C4-2B (cell line): ENCODE measurements at regions not wholly inside any gene's neighbourhood (a gene's known extent, or its start where the extent isn't known, plus 50 kb on each side); places are given as distances from the start of the nearest gene placed in this dataset.

Source experiments
- H3K27ac ChIP-seq: fragments of 450-650 bp; 2 replicates; pipeline ENCODE4 v1.5.1; 2017
- ZFX ChIP-seq: fragments of 450-650 bp; IDR thresholded peaks from 2 replicates; pipeline ENCODE4 v1.6.1; 2017
- TF ChIP-seq, protein P1 (sequence below): fragments of 450-650 bp; conservative IDR thresholded peaks from 2 replicates; pipeline ENCODE4 v1.5.1; 2017; ENCODE audit warnings: mild to moderate bottlenecking

DNA sequence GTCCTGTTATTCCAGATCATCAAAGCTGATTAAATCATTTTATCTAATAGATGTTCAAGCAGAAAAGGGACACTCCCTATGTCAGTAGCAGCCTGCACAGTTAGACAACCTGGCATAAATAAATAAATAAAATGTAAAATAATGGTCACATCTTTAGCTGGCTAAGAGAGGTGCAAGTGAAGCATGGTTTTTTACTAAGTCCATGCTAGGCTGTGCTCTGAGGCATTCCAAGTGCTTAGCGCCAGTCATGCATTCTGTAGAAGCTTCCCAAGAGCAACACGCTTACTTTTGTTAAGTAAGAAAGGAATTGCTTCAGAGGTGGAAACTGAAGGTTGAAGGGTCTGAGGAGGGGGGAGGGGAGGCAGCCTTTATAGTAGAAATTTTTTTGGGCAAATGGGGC, 351.2 kb downstream of the CDH2 start:
- no peak overlapping the region for H3K27ac ChIP-seq
- no peak for TF ChIP-seq ZFX
- TF ChIP-seq, protein P1, sequence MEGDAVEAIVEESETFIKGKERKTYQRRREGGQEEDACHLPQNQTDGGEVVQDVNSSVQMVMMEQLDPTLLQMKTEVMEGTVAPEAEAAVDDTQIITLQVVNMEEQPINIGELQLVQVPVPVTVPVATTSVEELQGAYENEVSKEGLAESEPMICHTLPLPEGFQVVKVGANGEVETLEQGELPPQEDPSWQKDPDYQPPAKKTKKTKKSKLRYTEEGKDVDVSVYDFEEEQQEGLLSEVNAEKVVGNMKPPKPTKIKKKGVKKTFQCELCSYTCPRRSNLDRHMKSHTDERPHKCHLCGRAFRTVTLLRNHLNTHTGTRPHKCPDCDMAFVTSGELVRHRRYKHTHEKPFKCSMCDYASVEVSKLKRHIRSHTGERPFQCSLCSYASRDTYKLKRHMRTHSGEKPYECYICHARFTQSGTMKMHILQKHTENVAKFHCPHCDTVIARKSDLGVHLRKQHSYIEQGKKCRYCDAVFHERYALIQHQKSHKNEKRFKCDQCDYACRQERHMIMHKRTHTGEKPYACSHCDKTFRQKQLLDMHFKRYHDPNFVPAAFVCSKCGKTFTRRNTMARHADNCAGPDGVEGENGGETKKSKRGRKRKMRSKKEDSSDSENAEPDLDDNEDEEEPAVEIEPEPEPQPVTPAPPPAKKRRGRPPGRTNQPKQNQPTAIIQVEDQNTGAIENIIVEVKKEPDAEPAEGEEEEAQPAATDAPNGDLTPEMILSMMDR = no peak

DNA sequence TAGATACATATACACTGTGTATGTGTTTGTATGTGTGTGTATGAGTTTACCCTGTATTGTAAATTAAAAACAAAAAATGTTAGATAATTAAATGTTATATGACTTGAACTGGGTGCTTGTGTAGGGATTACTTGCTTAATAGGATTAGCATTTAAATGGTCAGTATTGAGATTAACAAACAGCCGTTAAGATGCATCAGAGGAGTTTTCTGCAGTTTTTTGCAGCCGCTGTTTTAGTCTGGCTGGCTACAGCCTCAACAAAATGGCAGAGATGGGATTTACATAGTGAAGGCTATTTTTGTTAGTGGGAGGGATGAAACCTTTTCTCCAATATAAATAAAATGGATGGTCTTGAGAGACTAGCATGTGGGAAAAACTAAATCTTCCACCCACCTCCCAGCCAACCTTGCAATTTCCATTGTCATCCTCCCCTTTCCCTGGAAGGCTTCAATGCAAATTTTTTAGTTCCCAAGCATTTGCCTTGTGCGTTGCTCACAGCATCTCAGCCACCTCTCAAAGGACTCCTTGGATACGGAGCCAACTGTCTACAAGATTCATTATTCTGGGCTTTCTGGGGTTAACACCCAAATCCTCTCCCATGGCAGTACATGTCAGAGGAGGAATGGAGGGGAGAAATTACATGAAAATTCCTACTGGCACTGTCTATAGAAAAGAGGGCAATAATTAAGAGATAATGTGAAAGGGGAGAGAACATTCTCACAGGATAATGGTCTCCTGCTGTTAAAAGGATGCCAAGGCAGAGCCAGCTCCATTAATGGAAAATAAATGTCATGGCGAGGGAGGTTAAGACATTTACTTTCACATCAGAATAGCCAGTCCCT, 351.9 kb downstream of the CDH2 start:
- no peak for TF ChIP-seq ZFX
- TF ChIP-seq, protein P1 = no peak
- H3K27ac ChIP-seq = no peak overlapping the region

DNA sequence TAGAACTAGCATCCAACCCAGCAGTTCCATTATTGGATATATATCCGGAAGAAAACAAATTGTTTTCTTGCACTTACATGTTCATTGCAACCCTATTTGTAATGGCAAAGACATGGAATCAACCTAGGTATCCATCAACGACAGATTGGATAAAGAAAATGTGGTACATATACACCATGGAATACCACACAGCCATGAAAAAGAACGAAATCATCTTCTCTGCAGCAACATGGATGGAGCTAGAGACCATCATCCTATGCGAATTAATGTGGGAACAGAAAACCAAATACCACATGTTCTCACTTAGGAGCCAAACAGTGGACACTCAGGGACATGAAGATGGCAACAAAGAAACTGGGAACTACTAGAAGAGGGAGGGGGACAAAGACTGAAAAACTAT, 352.7 kb downstream of the CDH2 start:
- TF ChIP-seq, protein P1 = no peak
- TF ChIP-seq ZFX = no peak
- no peak overlapping the region for H3K27ac ChIP-seq

DNA sequence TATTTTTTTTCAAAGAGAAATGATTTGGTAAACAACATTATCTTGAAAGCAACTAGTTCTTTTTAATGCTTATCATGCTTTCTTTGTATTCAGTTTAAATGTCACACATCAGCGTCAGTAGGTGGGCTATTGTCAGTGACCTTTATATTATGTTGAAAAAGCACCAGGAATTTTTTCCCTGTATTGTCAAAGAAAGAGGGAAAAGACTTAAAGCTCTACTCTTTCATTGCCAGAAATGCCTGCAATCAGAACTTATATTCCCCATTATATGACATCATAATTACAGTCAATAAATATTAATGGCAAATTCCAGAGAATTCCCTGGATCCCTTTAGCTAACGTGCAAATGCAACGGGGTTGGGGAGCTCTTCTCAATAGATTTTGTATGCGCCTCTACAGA, 353.9 kb downstream of the CDH2 start:
- H3K27ac ChIP-seq = no peak overlapping the region
- TF ChIP-seq, protein P1 = no peak
- no peak for TF ChIP-seq ZFX

DNA sequence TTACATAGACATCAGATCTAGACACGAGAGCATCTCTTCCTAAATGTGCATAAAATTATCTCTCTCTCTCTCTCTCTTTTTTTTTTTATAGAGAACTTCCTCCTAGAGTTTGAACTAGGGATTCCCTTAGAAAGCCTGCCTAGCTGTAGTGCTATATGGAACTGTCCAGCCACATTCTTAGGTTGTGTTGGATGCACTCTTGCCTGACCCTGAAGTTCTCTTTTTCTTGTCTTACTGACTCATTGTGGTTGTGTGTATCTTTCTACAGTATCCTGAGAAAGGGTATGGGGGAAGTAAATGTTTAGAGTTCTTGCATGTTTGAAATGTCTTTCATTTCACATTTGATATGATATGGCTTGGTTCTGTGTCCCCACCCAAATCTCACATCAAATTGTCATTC, 368.2 kb downstream of the CDH2 start:
- no peak overlapping the region for H3K27ac ChIP-seq
- TF ChIP-seq ZFX = no peak
- TF ChIP-seq, protein P1 = no peak

DNA sequence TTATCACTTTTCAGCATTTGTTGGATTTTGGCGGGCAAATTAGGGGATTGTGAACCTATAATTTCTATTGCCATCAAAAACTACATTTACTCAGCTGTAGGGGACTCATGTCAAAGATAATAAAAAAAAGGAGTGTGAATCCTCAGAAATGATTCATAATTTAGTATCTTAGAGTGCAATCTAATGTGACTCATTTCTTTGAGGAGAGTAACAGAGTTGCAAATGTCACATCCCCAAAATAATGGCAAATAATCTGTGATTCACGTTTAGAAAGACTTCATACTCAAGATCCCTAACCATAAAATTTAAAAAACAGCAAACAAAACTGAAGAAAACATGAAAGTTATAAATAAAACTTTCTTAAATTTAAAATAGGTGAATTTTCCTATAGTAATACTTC, 373.0 kb downstream of the CDH2 start:
- no peak overlapping the region for H3K27ac ChIP-seq

DNA sequence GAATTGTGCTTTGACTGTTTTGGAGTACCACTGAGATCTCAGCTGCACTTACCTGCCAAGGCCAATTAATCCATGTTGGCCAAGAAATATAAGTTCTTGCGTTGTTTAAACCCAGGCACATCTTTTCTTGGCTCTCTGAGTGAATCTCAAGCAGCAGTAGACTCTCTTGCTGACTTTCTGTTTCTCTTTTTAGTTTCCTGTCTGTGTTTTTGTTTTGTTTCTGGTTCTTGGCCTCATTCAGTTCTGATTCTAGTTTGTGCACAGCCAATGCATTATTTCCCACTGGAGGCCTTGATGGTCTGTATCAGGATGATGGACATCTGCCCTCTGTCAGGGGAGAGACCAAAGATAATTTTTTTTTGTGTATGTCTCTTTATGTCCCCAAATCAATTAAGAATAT, 379.4 kb downstream of the CDH2 start:
- TF ChIP-seq, protein P1 = no peak
- TF ChIP-seq ZFX = no peak
- H3K27ac ChIP-seq = no peak overlapping the region

More for the DNA sequence above, 373.0 kb downstream of the CDH2 start:
- TF ChIP-seq ZFX = no peak
- TF ChIP-seq, protein P1 = no peak
